WTC11 (cell line): ENCODE measurements at regions not wholly inside any gene's neighbourhood (a gene's known extent, or its start where the extent isn't known, plus 50 kb on each side); places are given as distances from the start of the nearest gene placed in this dataset.

Experiments
- OVOL2 ChIP-seq: fragments of 250-450 bp; sonication (Bioruptor Pico); IDR thresholded peaks from 2 replicates; pipeline ENCODE4 v1.9.0; 2021; ENCODE audit warnings: mild to moderate bottlenecking, borderline replicate concordance
- TF ChIP-seq, protein P1 (sequence below): fragments of 200-600 bp; IDR thresholded peaks from 2 replicates; pipeline ENCODE4 v1.8.0; 2022; ENCODE audit warnings: antibody characterized with exemption
- TF ChIP-seq, protein P2 (sequence below): sonication (generic); formaldehyde crosslinking; IDR thresholded peaks from 2 replicates; pipeline ENCODE4 v1.8.0; 2023; ENCODE audit warnings: mild to moderate bottlenecking, missing genetic modification reagents
- TF ChIP-seq, protein P3 (sequence below): fragments of 250-450 bp; sonication (Bioruptor Pico); IDR thresholded peaks from 2 replicates; pipeline ENCODE4 v1.9.0; 2021; ENCODE audit warnings: mild to moderate bottlenecking

DNA sequence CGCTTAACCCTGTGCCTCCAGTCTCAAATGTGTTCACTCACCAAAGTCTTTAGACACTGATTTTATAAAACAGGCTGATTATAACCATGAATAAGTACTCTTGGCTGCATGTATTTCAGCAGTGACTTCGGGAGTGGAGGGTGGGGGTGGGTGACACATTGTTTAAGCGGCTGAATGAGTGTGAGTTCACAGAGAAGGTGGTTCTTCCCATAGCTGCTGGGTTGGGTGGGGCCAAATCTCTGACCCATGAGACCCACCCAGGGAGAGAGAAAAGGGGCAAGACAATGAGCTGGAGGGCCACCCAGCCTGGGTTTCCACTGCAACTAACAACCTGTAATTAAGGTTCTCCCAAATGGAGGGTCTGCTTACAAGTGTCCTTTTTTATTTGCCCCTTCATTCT is 96.4 kb downstream of the SYNE3 start:
- TF ChIP-seq, protein P1, sequence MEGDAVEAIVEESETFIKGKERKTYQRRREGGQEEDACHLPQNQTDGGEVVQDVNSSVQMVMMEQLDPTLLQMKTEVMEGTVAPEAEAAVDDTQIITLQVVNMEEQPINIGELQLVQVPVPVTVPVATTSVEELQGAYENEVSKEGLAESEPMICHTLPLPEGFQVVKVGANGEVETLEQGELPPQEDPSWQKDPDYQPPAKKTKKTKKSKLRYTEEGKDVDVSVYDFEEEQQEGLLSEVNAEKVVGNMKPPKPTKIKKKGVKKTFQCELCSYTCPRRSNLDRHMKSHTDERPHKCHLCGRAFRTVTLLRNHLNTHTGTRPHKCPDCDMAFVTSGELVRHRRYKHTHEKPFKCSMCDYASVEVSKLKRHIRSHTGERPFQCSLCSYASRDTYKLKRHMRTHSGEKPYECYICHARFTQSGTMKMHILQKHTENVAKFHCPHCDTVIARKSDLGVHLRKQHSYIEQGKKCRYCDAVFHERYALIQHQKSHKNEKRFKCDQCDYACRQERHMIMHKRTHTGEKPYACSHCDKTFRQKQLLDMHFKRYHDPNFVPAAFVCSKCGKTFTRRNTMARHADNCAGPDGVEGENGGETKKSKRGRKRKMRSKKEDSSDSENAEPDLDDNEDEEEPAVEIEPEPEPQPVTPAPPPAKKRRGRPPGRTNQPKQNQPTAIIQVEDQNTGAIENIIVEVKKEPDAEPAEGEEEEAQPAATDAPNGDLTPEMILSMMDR: no peak
- TF ChIP-seq, protein P2, sequence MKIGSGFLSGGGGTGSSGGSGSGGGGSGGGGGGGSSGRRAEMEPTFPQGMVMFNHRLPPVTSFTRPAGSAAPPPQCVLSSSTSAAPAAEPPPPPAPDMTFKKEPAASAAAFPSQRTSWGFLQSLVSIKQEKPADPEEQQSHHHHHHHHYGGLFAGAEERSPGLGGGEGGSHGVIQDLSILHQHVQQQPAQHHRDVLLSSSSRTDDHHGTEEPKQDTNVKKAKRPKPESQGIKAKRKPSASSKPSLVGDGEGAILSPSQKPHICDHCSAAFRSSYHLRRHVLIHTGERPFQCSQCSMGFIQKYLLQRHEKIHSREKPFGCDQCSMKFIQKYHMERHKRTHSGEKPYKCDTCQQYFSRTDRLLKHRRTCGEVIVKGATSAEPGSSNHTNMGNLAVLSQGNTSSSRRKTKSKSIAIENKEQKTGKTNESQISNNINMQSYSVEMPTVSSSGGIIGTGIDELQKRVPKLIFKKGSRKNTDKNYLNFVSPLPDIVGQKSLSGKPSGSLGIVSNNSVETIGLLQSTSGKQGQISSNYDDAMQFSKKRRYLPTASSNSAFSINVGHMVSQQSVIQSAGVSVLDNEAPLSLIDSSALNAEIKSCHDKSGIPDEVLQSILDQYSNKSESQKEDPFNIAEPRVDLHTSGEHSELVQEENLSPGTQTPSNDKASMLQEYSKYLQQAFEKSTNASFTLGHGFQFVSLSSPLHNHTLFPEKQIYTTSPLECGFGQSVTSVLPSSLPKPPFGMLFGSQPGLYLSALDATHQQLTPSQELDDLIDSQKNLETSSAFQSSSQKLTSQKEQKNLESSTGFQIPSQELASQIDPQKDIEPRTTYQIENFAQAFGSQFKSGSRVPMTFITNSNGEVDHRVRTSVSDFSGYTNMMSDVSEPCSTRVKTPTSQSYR (CRISPR knock-in tag): no peak
- TF ChIP-seq, protein P3, sequence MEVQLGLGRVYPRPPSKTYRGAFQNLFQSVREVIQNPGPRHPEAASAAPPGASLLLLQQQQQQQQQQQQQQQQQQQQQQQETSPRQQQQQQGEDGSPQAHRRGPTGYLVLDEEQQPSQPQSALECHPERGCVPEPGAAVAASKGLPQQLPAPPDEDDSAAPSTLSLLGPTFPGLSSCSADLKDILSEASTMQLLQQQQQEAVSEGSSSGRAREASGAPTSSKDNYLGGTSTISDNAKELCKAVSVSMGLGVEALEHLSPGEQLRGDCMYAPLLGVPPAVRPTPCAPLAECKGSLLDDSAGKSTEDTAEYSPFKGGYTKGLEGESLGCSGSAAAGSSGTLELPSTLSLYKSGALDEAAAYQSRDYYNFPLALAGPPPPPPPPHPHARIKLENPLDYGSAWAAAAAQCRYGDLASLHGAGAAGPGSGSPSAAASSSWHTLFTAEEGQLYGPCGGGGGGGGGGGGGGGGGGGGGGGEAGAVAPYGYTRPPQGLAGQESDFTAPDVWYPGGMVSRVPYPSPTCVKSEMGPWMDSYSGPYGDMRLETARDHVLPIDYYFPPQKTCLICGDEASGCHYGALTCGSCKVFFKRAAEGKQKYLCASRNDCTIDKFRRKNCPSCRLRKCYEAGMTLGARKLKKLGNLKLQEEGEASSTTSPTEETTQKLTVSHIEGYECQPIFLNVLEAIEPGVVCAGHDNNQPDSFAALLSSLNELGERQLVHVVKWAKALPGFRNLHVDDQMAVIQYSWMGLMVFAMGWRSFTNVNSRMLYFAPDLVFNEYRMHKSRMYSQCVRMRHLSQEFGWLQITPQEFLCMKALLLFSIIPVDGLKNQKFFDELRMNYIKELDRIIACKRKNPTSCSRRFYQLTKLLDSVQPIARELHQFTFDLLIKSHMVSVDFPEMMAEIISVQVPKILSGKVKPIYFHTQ (CRISPR knock-in tag): no peak
- no peak for TF ChIP-seq OVOL2 (CRISPR knock-in tag)
